Stomach (tissue), 4 donors: ENCODE measurements at regions not wholly inside any gene's neighbourhood (a gene's known extent, or its start where the extent isn't known, plus 50 kb on each side); places are given as distances from the start of the nearest gene placed in this dataset.

ENCODE experiments used
- POLR2A ChIP-seq, 4 donors: fragments of 450-650 bp; IDR thresholded peaks; one replicate each; pipeline ENCODE4 v1.6.1; 2016; ENCODE audit warnings: antibody characterized with exemption in 4 of 4, control low read depth in 2 of 4, mild to moderate bottlenecking in 1 of 4, moderate library complexity in 1 of 4
- POLR2AphosphoS5 ChIP-seq, 3 donors: sonication (generic); formaldehyde crosslinking; IDR thresholded peaks; one replicate each; pipeline ENCODE4 v1.6.1; 2016; ENCODE audit warnings: antibody characterized with exemption in 3 of 3
- TF ChIP-seq, protein P1 (sequence below), 7 experiments: fragments of 450-650 bp in 4 of 7; fragments of 200-600 bp in 3 of 7; sonication (generic) in 3 of 7; IDR thresholded peaks; one replicate each; pipeline ENCODE4 v1.5.1; 2016 to 2019; ENCODE audit warnings: antibody characterized with exemption in 7 of 7, control low read depth in 2 of 7, mild to moderate bottlenecking in 1 of 7

DNA sequence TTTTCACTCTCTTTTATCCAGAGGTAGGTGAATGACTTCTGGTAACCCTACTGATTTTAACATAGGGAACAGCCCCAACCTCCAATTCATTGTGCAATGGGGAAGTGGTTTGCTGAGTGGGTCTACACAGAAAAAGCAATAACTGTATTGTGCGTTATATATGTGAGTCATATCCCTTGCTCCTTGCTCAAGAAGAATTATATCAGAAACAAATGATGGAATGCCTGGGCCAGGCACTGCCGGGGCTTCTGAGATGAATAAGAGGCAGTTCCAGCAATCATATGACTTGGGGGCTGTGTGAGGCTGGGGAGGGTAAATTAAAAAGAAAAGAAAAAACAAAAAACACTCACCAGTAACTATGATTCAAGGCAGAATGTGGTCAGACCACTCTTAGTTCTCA is 79.2 kb upstream of the ABCA1 start:
- TF ChIP-seq, protein P1, sequence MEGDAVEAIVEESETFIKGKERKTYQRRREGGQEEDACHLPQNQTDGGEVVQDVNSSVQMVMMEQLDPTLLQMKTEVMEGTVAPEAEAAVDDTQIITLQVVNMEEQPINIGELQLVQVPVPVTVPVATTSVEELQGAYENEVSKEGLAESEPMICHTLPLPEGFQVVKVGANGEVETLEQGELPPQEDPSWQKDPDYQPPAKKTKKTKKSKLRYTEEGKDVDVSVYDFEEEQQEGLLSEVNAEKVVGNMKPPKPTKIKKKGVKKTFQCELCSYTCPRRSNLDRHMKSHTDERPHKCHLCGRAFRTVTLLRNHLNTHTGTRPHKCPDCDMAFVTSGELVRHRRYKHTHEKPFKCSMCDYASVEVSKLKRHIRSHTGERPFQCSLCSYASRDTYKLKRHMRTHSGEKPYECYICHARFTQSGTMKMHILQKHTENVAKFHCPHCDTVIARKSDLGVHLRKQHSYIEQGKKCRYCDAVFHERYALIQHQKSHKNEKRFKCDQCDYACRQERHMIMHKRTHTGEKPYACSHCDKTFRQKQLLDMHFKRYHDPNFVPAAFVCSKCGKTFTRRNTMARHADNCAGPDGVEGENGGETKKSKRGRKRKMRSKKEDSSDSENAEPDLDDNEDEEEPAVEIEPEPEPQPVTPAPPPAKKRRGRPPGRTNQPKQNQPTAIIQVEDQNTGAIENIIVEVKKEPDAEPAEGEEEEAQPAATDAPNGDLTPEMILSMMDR (IDR thresholded peaks at IDR 0.05), result no peak
- peak in 2 of 3 donors; percentile 24 to 38 for TF ChIP-seq POLR2AphosphoS5 (IDR thresholded peaks at IDR 0.05)
- no peak for TF ChIP-seq POLR2A (IDR thresholded peaks at IDR 0.05)
